NB4 (cell line): ENCODE measurements at regions not wholly inside any gene's neighbourhood (a gene's known extent, or its start where the extent isn't known, plus 50 kb on each side); places are given as distances from the start of the nearest gene placed in this dataset.

Source experiments
- MYC ChIP-seq: IDR thresholded peaks from 2 replicates; pipeline ENCODE4 v1.6.1; 2011; ENCODE audit warnings: low read depth, low read length
- POLR2A ChIP-seq: IDR thresholded peaks from 2 replicates; pipeline ENCODE4 v1.6.1; 2011; ENCODE audit warnings: mild to moderate bottlenecking; ENCODE audit not compliant: insufficient read length; ENCODE audit errors: extremely low read depth
- TF ChIP-seq, protein P1 (sequence below): IDR thresholded peaks from one replicate; pipeline ENCODE4 v1.5.1; 2012; ENCODE audit warnings: low read depth, low read length
- TF ChIP-seq, protein P2 (sequence below): IDR thresholded peaks from 2 replicates; pipeline ENCODE4 v1.6.1; 2011; ENCODE audit warnings: low read depth, low read length

DNA sequence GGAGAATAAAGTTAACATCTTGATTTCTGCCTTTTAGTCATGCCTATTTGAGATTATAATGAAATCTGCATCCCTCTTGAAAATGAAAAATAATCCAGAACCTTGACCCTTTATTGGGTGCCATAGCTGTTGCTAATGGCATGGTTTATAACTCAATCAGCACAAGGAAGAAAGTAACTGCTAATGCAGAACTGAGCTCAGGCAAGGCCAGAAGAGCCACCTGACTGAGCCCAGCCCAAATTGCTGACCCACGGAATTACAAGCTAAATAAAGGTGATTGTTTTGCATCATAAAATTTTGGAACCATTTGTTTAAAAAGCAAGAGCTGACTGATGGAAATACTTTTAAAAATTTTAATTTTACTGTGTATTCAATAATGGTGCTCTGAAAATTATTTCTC is 76.4 kb upstream of the TBL1X start:
- TF ChIP-seq POLR2A = no peak
- TF ChIP-seq, protein P1, sequence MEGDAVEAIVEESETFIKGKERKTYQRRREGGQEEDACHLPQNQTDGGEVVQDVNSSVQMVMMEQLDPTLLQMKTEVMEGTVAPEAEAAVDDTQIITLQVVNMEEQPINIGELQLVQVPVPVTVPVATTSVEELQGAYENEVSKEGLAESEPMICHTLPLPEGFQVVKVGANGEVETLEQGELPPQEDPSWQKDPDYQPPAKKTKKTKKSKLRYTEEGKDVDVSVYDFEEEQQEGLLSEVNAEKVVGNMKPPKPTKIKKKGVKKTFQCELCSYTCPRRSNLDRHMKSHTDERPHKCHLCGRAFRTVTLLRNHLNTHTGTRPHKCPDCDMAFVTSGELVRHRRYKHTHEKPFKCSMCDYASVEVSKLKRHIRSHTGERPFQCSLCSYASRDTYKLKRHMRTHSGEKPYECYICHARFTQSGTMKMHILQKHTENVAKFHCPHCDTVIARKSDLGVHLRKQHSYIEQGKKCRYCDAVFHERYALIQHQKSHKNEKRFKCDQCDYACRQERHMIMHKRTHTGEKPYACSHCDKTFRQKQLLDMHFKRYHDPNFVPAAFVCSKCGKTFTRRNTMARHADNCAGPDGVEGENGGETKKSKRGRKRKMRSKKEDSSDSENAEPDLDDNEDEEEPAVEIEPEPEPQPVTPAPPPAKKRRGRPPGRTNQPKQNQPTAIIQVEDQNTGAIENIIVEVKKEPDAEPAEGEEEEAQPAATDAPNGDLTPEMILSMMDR = no peak
- TF ChIP-seq, protein P2, sequence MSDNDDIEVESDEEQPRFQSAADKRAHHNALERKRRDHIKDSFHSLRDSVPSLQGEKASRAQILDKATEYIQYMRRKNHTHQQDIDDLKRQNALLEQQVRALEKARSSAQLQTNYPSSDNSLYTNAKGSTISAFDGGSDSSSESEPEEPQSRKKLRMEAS = no peak
- TF ChIP-seq MYC = no peak
